Transverse colon (tissue), 3 donors: ENCODE measurements at regions not wholly inside any gene's neighbourhood (a gene's known extent, or its start where the extent isn't known, plus 50 kb on each side); places are given as distances from the start of the nearest gene placed in this dataset.

ENCODE experiments used
- EP300 ChIP-seq: sonication (generic); formaldehyde crosslinking; IDR thresholded peaks from one replicate; pipeline ENCODE4 v1.6.1; 2017; ENCODE audit warnings: antibody characterized with exemption, low read depth
- POLR2AphosphoS5 ChIP-seq, 3 donors: sonication (generic); formaldehyde crosslinking; IDR thresholded peaks; one replicate each; pipeline ENCODE4 v1.6.1; 2016; ENCODE audit warnings: antibody characterized with exemption in 3 of 3

- no peak for TF ChIP-seq POLR2AphosphoS5 (IDR thresholded peaks at IDR 0.05)
- TF ChIP-seq EP300 = no peak
Measured at GRCh38 chr4:24416293-24416692, 168.1 kb downstream of the DHX15 start.
